ENCODE measurements at regions not wholly inside any gene's neighbourhood (a gene's known extent, or its start where the extent isn't known, plus 50 kb on each side); places are given as distances from the start of the nearest gene placed in this dataset.

GRCh38 chr7:46547044-46547443, 626.0 kb upstream of the IGFBP3 start:
- Histone ChIP-seq H3K9me2 (ENCODE audit: insufficient read depth) (no peaks in the 10 kb centered on the region), H3K27ac (ENCODE audit: low read depth, low read length) (no peak overlapping the region), H3K4me3 (replicated peaks in 1 of 2; ENCODE audit: low read depth in 1 of 2, low read length in 2 of 2) (no peak overlapping the region), H3K4me2 (ENCODE audit: low read length) (no peak overlapping the region), H3K36me3 (ENCODE audit: control insufficient read depth in 1 of 2, insufficient read depth in 2 of 2, low read length in 2 of 2) (no peaks in the 10 kb centered on the region), H3K9ac (ENCODE audit: low read length) (no peak overlapping the region), H4K20me1 (ENCODE audit: insufficient read depth) (no peaks in the 10 kb centered on the region), H3K4me1 (ENCODE audit: control insufficient read depth in 1 of 2, insufficient read depth in 2 of 2, low read length in 2 of 2) (peaks cover 22 to 31% of the 10 kb centered on the region in 2 experiments), H3K27me3 (ENCODE audit: insufficient read depth, low read length) (no peaks in the 10 kb centered on the region), H3K79me2 (ENCODE audit: insufficient read depth, low read length) (no peaks in the 10 kb centered on the region), H3K9me3 (ENCODE audit: control insufficient read depth in 1 of 2, insufficient read depth in 1 of 2, low read depth in 1 of 2, low read length in 2 of 2) (no peaks in the 10 kb centered on the region), H2AFZ (ENCODE audit: low read depth, low read length, poor library complexity, severe bottlenecking) (peak overlapping the region; percentile 69)
- no peak for DNase-seq (ENCODE audit: low read depth, low spot score)
- RAD21 ChIA-PET (ENCODE audit: low non-redundant PET in 1 of 2, low total read pairs in 2 of 2, uncharacterized antibody in 2 of 2, unreplicated experiment in 2 of 2), result no interaction called here
- POLR2A ChIA-PET, result no interaction called here
- intact Hi-C loops (cut with micrococcal nuclease), result loop anchor here (10.0 kb wide), 1 partner anchor 208 kb away; no protein-coding TSS in a partner anchor
- TF ChIP-seq EGR1 (IDR thresholded peaks at IDR 0.05; ENCODE audit: low read depth), result no peak
- TF ChIP-seq ATF3 (IDR thresholded peaks at IDR 0.05), result no peak
- TF ChIP-seq SIN3A (IDR thresholded peaks at IDR 0.05; ENCODE audit: low read depth), result no peak
- CTCF ChIA-PET, result no interaction called here
- no peak for ATAC-seq
- no TSS peak for BruUV-seq (replicated peaks)

GRCh38 chr7:46545790-46546189, 624.7 kb upstream of the IGFBP3 start:
- POLR2A ChIA-PET, result no interaction called here
- H3K4me3 ChIP-seq (replicated peaks in 1 of 2; ENCODE audit: low read depth in 1 of 2, low read length in 2 of 2), result no peak overlapping the region
- peak; percentile 58 for DNase-seq (ENCODE audit: low read depth, low spot score)

More at GRCh38 chr7:46545790-46546189, 624.7 kb upstream of the IGFBP3 start:
- peak; percentile 67 for ATAC-seq
- Histone ChIP-seq H3K9me3 (ENCODE audit: control insufficient read depth in 1 of 2, insufficient read depth in 1 of 2, low read depth in 1 of 2, low read length in 2 of 2) (no peaks in the 10 kb centered on the region), H3K4me2 (ENCODE audit: low read length) (peak overlapping the region; percentile 54), H3K27ac (ENCODE audit: low read depth, low read length) (peak overlapping the region; percentile 32; the same call in 1 of the 2 replicates), H3K9ac (ENCODE audit: low read length) (0 out of 2 replicates have a peak overlapping the region, but pooled peaks have one; percentile 10), H4K20me1 (ENCODE audit: insufficient read depth) (no peaks in the 10 kb centered on the region), H3K9me2 (ENCODE audit: insufficient read depth) (no peaks in the 10 kb centered on the region), H3K4me1 (ENCODE audit: control insufficient read depth in 1 of 2, insufficient read depth in 2 of 2, low read length in 2 of 2) (peaks cover 22 to 31% of the 10 kb centered on the region in 2 experiments), H3K79me2 (ENCODE audit: insufficient read depth, low read length) (no peaks in the 10 kb centered on the region), H3K36me3 (ENCODE audit: control insufficient read depth in 1 of 2, insufficient read depth in 2 of 2, low read length in 2 of 2) (no peaks in the 10 kb centered on the region), H3K27me3 (ENCODE audit: insufficient read depth, low read length) (no peaks in the 10 kb centered on the region), H2AFZ (ENCODE audit: low read depth, low read length, poor library complexity, severe bottlenecking) (no peak overlapping the region)
- CTCF ChIA-PET, result no interaction called here
- TF ChIP-seq FOSL1 (IDR thresholded peaks at IDR 0.05; ENCODE audit: low read depth) (peak; percentile 98), JUND (IDR thresholded peaks at IDR 0.05) (peak; percentile 92), EGR1 (IDR thresholded peaks at IDR 0.05; ENCODE audit: low read depth) (no peak), SP1 (IDR thresholded peaks at IDR 0.05; ENCODE audit: low read depth) (peak; percentile 68), EZH2 (IDR thresholded peaks at IDR 0.05) (no peak), CEBPB (IDR thresholded peaks at IDR 0.05; ENCODE audit: low read depth) (peak; percentile 74; the same call in 1 of the 2 replicates), POLR2AphosphoS5 (IDR thresholded peaks at IDR 0.05; ENCODE audit: low read depth, low read length) (peak; percentile 18; the same call in 1 of the 2 replicates), TCF7L2 (IDR thresholded peaks at IDR 0.05; ENCODE audit: borderline replicate concordance, extremely low read depth, insufficient read depth, insufficient read length) (no peak), SRF (IDR thresholded peaks at IDR 0.05; ENCODE audit: low read depth) (peak; percentile 56; the same call in 1 of the 2 replicates), ZBTB33 (IDR thresholded peaks at IDR 0.05; ENCODE audit: extremely low read depth, insufficient replicate concordance, low read length) (no peak)
- BruUV-seq (replicated peaks), result no TSS peak
- RAD21 ChIA-PET (ENCODE audit: low non-redundant PET in 1 of 2, low total read pairs in 2 of 2, uncharacterized antibody in 2 of 2, unreplicated experiment in 2 of 2), result no interaction called here
- intact Hi-C loops (cut with micrococcal nuclease), result loop anchor here (2.0 to 10.0 kb wide), 2 partner anchors 105 to 209 kb away; no protein-coding TSS in a partner anchor
